Epithelial cell of esophagus (primary cell): ENCODE measurements at regions not wholly inside any gene's neighbourhood (a gene's known extent, or its start where the extent isn't known, plus 50 kb on each side); places are given as distances from the start of the nearest gene placed in this dataset.
A peak's percentile ranks its signal among the peaks of the same experiment; 100 is the strongest.

Source experiments
- DNase-seq: peaks from one replicate; pipeline ENCODE4 v3.0.0; 2010; ENCODE audit warnings: low read depth
- H3K4me3 ChIP-seq: 2 replicates; pipeline ENCODE4 v1.5.1; 2011; ENCODE audit warnings: mild to moderate bottlenecking, low read length, control low read depth
- TF ChIP-seq, protein P1 (sequence below): IDR thresholded peaks from 2 replicates; pipeline ENCODE4 v1.5.1; 2011; ENCODE audit warnings: low read depth, mild to moderate bottlenecking, low read length, control low read depth, inconsistent platforms; ENCODE audit not compliant: insufficient read depth; ENCODE audit errors: missing control alignments

DNA sequence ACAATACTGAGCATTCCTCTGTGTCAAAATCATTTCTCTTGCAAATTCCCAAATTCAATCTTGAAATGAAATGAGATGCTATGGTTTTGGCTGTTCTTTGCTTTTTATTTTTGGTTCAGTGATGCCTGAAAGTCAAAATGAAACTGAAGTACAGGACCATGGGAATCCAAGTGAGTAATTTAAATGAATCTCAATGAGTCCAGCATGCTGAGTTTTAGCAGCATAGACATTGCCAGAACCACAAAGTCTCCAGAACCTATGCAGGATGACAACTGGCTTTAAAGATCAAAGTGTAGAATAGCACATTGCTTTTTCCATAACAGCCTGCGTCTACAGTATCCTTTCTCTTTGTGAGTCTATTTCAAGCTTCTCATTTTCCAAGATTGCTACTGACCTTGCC, 1050.7 kb upstream of the PIK3C3 start:
- no peak overlapping the region for H3K4me3 ChIP-seq
- TF ChIP-seq, protein P1, sequence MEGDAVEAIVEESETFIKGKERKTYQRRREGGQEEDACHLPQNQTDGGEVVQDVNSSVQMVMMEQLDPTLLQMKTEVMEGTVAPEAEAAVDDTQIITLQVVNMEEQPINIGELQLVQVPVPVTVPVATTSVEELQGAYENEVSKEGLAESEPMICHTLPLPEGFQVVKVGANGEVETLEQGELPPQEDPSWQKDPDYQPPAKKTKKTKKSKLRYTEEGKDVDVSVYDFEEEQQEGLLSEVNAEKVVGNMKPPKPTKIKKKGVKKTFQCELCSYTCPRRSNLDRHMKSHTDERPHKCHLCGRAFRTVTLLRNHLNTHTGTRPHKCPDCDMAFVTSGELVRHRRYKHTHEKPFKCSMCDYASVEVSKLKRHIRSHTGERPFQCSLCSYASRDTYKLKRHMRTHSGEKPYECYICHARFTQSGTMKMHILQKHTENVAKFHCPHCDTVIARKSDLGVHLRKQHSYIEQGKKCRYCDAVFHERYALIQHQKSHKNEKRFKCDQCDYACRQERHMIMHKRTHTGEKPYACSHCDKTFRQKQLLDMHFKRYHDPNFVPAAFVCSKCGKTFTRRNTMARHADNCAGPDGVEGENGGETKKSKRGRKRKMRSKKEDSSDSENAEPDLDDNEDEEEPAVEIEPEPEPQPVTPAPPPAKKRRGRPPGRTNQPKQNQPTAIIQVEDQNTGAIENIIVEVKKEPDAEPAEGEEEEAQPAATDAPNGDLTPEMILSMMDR = no peak
- no peak for DNase-seq

GRCh38 chr18:40902436-40902835, 1052.6 kb upstream of the PIK3C3 start:
- no peak overlapping the region for H3K4me3 ChIP-seq
- TF ChIP-seq, protein P1 = no peak
- peak; percentile 25 for DNase-seq

- TF ChIP-seq, protein P1 = no peak
- peak; percentile 33 for DNase-seq
- no peak overlapping the region for H3K4me3 ChIP-seq
These were observed 1057.2 kb upstream of the PIK3C3 start for GRCh38 chr18:40897884-40898283.

- TF ChIP-seq, protein P1 = no peak
- no peak for DNase-seq
- no peak overlapping the region for H3K4me3 ChIP-seq
These were observed 1071.8 kb upstream of the PIK3C3 start for GRCh38 chr18:40883271-40883670.

- no peak for DNase-seq
- no peak overlapping the region for H3K4me3 ChIP-seq
- TF ChIP-seq, protein P1 = no peak
These were observed 1072.6 kb upstream of the PIK3C3 start for GRCh38 chr18:40882468-40882867.

- TF ChIP-seq, protein P1 = no peak
- no peak overlapping the region for H3K4me3 ChIP-seq
- no peak for DNase-seq
These were observed 1076.7 kb upstream of the PIK3C3 start for GRCh38 chr18:40878371-40878770.

- peak; percentile 79 for DNase-seq
- H3K4me3 ChIP-seq = no peak overlapping the region
- TF ChIP-seq, protein P1 = no peak
These were observed 1077.9 kb upstream of the PIK3C3 start for GRCh38 chr18:40877096-40877495.
